Skin of body (tissue), 1 donor: ENCODE measurements at regions not wholly inside any gene's neighbourhood (a gene's known extent, or its start where the extent isn't known, plus 50 kb on each side); places are given as distances from the start of the nearest gene placed in this dataset.

ENCODE experiments used
- DNase-seq: peaks from one replicate; lab custom pipeline; 2025; lab: John Stamatoyannopoulos, UW

DNA sequence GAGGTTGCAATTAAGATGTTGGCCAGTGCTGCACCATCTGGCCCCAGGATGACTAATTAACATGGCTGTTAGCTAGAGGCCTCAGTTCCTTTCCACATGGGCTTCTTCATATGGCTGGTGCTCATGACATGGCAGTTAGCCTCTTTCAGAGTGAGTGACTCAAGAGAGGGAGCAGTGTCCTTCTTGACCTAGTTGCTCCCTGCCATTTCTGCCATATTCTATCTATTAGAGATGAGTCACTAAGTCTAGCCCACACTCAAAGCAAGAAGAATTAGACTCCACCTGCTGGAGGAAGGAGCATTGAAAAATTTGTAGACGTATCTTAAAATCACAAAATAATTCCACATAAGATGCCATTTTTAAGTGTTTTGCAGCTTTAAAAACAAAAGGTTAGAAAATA lies 651.2 kb upstream of the CCNG1 start:
- DNase-seq = no peak

- DNase-seq = no peak
Measured at GRCh38 chr5:162796507-162796906, 640.9 kb upstream of the CCNG1 start.

DNA sequence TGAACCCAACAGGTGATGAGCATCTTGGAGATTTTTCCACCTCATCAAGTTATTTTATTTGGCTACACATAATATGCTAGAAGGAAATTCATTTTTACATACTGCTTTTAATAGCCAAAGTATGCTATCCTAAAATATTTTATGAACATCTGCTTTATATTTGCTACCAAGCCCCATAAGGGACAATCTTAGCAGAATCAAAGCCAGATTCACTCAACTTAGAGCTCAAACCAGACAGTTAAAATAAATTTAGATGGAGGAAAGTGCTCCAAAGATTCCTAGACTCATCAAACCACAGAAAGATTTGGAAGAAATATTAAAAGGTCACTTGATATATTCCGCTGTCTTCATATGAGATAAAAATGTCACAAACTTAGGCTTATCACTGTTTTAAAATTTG lies 637.1 kb upstream of the CCNG1 start:
- peak; percentile 32 for DNase-seq

DNA sequence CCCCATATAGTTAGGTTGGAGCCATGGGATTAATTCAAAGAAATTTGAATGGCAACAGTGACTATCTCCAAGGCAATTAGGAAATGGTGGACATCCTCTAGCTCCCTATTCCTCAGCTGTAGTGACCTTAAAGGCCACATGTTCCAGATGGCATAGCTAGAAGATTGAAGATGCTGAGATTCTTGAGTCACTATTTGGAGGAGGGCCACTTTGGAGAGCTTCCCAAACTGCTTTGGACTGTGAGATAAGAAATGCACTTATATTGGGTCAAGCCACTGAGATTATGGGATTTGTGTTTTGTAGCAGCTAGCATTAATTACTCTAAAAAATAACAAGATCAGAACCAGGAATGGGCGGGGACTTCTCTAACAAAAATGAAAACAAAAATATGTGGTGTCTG lies 636.2 kb upstream of the CCNG1 start:
- peak; percentile 15 for DNase-seq

GRCh38 chr5:162806195-162806594 lies 631.2 kb upstream of the CCNG1 start:
- no peak for DNase-seq

DNA sequence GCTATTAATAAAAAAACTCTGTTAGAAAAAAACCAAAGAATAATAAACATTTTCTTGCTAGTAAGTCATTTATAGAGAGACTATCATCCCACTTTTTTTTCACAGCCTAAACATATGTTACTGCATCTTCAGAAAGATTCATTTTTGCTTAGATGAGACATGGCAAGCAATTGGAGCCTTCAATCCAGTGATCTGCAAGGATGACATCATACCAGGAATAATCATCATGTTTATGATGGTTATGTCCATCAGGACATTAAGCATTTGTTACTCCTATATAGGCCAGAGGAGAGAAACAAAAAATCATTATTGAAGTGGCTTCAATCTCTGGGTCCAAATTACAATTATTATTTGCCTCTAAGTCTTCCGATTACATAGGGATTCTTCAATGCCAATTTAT lies 626.3 kb upstream of the CCNG1 start:
- DNase-seq = peak; percentile 69

- DNase-seq = no peak
Measured at GRCh38 chr5:162816816-162817215, 620.6 kb upstream of the CCNG1 start.

DNA sequence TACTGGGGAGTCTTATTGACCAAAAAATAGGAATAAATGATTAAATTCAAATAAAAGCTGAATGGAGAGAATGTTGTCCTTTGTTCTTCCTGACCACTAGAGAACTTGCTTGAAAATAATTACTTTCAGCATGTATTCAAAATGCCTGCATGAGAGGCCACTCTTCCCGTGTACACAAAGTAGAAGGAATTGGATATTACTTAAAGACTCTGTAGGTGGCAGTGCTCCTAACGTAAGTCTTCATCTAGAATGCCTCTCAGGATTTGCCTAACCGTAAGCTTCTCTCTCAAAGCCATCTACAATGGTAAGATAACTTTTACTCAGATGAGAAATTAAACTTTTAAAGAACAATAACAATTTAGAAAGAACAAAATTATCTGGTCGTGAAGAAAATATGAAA lies 620.0 kb upstream of the CCNG1 start:
- DNase-seq = no peak

DNA sequence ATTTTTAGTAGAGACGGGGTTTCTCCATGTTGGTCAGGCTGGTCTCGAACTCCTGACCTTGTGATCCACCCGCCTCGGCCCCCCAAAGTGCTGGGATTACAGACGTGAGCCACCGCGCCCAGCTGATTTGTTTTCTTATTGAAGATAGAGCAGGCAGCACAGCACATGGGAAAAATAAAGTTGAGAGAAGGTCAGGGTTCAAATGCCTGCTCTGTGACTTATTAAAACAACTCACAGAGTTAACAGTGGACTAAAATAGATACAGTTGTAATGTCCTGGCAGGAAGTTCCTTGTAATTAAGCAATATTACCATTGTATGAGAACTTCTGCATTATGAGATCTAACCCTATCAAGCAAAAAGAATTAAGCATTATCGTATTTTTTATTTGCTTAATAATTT lies 615.7 kb upstream of the CCNG1 start:
- DNase-seq = peak; percentile 6

DNA sequence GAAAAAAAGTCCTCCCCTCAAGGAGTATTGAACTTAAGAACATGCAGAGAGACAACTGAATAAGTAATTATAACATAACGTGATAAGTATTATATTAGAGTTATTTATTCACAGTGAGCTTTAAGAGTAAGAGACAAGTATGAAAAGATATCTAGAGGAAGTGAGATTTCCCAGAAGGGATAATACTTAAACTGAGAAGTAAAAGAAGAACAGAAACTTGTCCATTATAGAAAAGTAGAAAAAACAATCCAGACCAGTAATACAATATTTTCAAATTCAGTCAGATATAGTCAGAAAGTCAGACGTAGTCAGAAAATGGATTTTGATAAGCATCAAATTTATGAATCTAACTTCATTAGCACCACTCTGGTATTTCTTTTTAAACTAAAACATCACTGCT lies 613.0 kb upstream of the CCNG1 start:
- no peak for DNase-seq

DNA sequence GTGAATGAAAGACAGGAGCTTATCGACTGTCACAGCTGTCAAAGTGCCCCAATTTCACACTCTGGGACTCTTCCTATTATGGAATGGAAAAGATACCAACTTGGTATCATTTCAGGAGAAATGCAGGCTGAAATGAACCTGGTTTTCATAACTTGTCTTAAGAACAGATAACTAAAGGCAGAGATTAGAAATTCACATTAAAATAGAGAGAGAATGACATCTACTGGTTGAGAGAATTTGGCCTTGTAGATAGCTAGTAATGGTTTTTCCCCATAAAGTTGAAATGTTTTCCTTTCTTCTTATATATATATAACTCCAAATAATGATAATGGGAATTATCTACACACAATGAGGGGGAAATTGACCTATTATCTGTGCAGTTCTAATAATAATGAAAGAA lies 600.2 kb upstream of the CCNG1 start:
- no peak for DNase-seq

DNA sequence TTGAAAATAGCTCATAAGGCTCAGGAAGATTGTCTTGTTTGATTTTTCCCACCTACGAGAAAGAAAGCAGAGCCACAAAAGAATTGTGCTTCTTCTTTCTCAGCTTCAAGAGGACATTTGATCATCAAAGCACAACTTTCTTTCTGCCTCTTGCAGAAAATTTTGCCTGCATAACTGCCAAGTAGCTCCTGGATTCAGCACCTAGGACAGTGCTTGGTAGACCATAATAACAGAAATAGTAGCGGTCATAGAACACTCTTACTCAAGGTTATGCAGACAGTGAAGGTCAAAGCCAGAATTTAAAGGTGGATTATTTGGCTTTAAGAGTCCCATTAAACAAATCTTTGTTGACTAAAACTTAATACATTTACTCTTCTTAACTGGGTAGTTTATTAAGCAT lies 594.7 kb upstream of the CCNG1 start:
- DNase-seq = no peak

DNA sequence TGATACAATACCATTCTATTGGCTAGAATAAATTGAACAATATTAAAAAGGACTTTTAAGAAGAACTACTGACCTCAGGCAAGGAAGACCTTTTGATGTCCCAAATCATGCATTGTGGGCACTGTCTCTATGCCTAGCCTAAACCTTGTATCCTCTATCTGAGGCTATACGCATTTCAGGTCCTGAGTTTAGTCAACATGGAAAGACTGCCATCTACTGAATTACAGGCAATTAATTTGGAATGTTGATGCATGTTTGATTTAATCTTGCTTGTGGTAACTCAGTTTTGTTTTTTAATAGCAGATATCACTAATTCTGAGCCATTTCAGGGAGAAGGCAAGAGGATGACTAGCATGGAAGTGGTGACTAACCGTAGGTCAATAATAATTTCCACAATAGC lies 585.3 kb upstream of the CCNG1 start:
- DNase-seq = no peak

GRCh38 chr5:162858770-162859169 lies 578.6 kb upstream of the CCNG1 start:
- DNase-seq = no peak

DNA sequence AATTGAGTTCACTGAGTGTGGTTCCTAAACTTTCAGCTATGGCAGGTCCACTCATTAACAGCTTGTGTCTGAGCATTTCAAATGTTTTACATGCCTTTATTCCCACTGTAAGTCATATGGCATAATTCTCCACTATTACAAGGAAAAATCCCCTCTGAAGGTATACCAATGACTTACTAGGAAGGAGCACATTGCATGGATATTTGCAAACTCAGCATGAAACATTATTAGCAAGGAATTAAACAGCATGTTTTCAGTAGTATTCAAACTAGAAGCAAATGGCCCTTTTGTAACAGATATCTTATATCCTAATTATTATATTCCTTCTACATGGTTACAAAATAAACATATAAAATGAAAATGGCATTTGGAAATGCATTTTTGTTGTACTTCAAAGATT lies 566.4 kb upstream of the CCNG1 start:
- DNase-seq = no peak

DNA sequence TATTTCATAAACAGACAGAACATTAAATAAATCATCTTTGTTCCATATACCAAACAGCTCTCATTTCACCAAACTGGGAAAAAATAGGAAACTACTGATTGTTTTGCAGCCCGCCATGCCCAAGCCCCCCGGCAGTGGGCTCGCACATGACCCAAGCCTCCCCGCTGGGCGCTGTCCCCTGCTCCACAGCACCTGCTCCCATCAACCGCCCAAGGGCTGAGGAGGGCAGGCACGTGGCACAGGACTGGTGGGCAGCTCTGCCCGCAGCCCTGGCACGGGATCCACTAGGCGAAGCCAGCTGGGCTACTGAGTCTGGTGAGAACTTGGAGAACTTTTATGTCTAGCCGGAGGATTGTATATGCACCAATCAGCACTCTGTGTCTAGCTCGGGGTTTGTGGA lies 554.8 kb upstream of the CCNG1 start:
- no peak for DNase-seq

DNA sequence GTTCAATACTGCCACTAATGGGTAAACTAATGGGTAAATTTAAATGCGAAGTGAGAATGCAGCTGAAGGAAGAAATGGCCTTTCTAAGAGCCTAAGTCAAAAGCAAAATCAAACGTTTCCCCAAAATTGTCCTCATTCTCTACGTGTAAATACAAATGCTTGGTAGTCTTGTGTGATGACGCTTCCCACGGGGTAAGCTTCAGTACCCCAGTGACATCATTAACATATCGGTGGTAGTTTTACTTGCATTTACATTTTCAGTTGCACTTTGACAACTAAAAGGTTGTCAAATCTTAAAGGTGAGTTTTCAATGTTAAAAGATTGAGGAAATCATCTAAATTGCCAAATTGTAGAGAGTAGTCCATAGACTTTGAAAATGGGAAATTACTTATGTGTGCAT lies 550.7 kb upstream of the CCNG1 start:
- DNase-seq = no peak

DNA sequence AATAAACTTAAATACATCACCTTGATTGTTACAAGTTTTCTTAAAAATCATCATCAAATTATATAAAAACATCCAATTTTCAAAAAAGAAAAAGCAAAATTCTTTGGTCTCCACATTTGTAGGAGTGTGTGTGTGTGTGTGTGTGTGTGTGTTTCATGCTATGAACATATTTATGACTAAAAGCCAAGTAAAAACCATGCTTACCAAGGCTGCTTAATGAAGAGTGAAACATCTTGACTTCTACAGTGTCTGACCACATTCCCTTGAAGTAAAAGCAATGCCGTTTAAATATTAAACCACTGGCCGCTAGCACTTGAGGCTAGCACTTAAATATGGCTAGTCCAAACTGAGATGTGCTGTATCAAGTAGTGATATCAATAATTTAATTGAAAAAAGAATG lies 549.1 kb upstream of the CCNG1 start:
- DNase-seq = no peak

DNA sequence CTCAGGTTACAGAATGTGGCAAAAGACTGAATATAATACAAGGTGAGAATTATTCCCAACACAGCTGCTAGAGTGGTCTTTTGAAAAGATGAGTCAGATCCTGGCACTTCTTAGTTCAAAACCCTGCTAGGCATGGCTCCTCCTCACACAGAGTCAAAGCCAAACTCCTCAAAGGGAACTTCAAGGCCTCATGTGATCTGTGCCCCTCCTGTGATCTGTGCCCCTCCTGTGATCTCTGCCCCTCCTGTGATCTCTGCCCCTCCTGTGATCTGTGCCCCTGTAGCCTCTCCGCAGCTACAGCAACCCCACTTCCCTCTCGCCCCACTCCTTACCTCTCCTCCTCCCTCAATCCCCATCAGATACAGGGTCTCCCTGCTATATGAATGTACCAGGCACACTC lies 525.5 kb upstream of the CCNG1 start:
- DNase-seq = no peak

DNA sequence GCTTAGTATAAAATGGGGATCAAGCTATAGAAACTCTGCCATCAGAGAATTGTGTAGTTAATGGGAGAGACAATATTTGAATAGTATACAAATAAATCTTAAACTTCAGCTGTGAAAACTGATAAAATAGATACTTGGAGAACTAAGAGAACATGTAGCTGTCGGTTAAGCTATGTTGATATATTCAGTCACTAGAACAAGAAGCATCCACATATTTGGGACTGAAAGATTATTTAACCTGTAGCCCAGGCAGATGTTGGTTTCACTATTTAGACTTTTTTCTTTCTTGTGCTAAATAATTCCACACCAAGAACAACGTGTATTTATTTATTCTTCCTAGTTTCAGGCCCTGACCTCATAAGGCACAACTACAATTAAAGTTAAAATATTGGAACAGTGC lies 521.0 kb upstream of the CCNG1 start:
- DNase-seq = no peak

DNA sequence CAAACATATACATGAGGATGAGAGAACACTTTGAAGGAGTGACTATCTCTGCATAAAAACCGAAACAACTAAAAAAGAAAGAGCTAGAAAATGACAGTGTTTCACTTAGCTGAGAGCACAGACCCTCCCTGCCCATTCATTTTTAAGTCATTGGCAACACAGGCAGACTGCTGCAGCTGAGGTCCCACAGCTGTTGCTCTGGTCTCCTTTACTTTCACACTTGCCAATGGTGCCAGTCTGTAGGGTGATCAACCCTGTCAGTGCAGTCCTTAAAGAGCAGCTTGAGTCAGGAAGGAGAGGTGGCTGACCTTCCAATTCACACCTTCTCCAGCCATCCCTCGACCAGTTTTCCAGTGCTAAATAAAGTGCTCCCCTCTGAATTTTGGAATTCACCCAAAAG lies 508.3 kb upstream of the CCNG1 start:
- DNase-seq = no peak

DNA sequence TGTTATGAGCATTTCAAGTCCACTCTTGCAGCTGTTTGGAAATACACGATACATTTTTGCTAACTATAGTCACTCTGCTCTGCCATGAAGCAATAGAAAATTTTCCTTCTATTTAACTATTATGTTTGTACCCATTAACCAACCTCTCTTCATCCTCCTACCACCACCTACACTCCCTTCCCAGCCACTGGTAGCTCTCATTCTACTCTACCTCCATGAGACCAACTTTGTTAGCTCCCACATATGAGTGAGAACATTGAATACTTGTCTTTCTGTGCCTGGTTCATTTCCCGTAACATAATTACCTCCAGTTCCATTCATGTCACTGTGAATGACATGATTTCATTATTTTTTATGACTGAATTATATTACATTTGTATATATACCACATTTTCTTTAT lies 505.9 kb upstream of the CCNG1 start:
- DNase-seq = no peak

DNA sequence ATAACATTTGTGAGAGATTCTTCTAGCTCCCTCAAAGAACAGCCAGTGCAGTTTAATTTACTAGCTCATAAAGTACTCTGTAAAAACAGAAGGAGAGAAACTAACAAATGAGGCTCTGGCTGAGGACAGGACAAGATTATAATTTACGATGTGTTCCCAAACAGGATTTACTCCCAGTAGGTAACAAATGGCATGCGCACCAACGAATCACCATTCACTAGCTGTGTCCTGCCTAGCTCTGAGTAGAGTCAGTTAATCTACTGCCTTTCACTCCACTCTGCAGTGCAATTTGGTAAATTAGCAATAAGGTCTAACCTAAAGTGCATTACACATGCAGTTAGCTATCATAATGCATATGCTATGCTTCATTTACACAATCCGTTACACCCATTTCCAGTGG lies 497.4 kb upstream of the CCNG1 start:
- DNase-seq = no peak

DNA sequence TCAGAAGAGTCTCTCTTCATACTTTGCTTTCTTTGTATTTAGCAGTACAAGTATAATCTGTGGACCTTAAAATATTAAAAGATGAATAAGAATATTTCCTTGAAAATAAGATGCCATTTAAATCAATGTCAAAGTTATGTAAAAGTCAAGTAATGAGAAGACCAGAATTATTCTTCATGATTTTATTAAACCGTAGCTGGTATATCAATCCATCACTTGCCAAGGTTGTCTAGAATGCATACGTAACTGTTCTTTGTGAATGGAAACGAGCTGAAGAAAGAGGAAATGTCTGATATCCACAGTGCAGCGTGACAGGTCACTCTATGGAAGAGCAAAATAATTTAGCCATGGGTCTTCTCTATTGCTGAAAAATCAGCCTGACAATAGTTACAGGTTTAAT lies 488.7 kb upstream of the CCNG1 start:
- no peak for DNase-seq

DNA sequence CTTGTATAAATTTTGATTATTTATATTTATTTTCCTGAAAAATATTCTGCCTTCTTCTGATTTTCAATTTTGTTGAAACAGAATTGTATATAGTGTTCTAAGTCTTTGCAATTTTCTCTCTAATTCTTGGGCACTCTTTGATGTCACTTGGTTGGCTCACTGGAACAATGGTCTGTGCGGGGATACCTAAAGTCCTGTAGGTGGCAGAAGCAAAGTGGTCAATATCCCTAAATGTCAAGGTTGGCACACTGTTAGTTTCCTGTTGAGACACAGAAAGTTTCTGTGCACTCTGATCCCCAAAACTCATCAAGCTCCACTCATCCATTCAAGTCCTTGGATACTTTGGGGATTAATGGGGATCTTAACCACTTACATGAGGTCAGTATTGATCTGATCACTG lies 480.8 kb upstream of the CCNG1 start:
- DNase-seq = no peak
